ENCODE measurements at regions not wholly inside any gene's neighbourhood (a gene's known extent, or its start where the extent isn't known, plus 50 kb on each side); places are given as distances from the start of the nearest gene placed in this dataset.

DNA sequence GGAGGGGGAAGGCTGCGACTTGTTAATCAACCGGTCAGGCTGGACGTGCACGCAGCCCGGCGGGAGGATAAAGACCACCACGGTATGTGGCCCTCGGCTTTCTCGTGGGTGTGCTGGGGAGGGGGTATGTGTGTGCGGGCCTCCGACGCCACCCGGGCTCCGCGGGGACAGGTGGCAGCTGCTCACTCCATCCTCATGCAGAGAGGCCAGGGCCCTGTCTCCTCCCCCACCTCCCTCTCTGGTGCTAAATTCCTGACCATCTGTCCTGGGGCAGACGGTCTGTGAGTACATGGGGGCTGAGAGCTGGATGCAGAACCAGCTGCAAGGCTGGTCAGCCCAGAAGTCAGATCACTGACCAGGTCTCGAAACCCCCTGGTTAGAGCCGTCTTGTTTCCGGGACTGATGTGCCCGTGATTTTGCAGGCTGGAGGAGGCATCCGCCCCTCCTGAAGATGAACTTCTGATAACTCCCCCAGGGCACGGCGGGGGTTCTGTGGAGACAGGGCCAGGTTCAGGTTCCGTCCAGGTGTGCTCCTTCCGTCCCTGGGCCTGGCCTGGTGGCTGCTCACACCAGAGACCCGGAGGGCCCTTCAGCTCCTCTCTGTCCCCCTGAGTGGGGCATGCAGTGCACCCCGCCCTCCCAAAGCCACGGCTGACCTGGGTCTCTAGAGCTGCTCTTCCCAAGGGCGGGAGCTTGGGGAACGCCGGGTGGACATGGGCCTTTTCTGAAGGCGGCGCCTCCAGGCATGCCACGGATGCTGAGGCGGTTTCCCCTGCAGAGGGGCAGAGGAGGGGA is 1119.7 kb downstream of the BRD1 start:
- no peak overlapping the region for H2AFZ ChIP-seq (replicated peaks; ENCODE audit: low read length, poor library complexity)
- no peak overlapping the region for H2BK15ac ChIP-seq (ENCODE audit: low read depth, low read length)
- intact Hi-C loops (cut with micrococcal nuclease) (no loop called here), dilution Hi-C loops (cut with HindIII; ENCODE audit: low sequenced_read_pairs, unreplicated experiment) (no loop called here), in situ Hi-C loops (cut with MboI; ENCODE audit: low sequenced_read_pairs) (no loop called here)
- H3K4me3 ChIP-seq (ENCODE audit: insufficient read depth, low read depth, low read length): no peak overlapping the region
- no peak overlapping the region for H2BK5ac ChIP-seq (ENCODE audit: low read depth, low read length, poor library complexity, severe bottlenecking)
- H3K36me3 ChIP-seq (ENCODE audit: control insufficient read depth, insufficient read depth, low read length): no peaks in the 10 kb centered on the region
- no peak overlapping the region for H4K5ac ChIP-seq (ENCODE audit: low read depth, low read length)
- no peak overlapping the region for H3K56ac ChIP-seq (ENCODE audit: extremely low read depth, insufficient read depth, low read length)
- no peak overlapping the region for H2AK5ac ChIP-seq (ENCODE audit: low read depth, low read length)
- H3K79me1 ChIP-seq (ENCODE audit: low read depth in 1 of 2, low read length in 2 of 2): no peaks in the 10 kb centered on the region
- no peak overlapping the region for H2BK20ac ChIP-seq (ENCODE audit: low read depth, low read length)
- H3K4me2 ChIP-seq (ENCODE audit: low read depth, low read length): no peak overlapping the region
- no peaks in the 10 kb centered on the region for H4K20me1 ChIP-seq (ENCODE audit: insufficient read depth, low read length)
- ChIA-PET CTCF (no interaction called here), POLR2A (ENCODE audit: unreplicated experiment) (no interaction called here)
- no peak for TF ChIP-seq BHLHE40 (IDR thresholded peaks at IDR 0.05; ENCODE audit: low read depth, low read length)
- TF ChIP-seq, protein P1, sequence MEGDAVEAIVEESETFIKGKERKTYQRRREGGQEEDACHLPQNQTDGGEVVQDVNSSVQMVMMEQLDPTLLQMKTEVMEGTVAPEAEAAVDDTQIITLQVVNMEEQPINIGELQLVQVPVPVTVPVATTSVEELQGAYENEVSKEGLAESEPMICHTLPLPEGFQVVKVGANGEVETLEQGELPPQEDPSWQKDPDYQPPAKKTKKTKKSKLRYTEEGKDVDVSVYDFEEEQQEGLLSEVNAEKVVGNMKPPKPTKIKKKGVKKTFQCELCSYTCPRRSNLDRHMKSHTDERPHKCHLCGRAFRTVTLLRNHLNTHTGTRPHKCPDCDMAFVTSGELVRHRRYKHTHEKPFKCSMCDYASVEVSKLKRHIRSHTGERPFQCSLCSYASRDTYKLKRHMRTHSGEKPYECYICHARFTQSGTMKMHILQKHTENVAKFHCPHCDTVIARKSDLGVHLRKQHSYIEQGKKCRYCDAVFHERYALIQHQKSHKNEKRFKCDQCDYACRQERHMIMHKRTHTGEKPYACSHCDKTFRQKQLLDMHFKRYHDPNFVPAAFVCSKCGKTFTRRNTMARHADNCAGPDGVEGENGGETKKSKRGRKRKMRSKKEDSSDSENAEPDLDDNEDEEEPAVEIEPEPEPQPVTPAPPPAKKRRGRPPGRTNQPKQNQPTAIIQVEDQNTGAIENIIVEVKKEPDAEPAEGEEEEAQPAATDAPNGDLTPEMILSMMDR (conservative IDR thresholded peaks at IDR 0.05; ENCODE audit: low read depth, low read length): no peak
- no peak for TF ChIP-seq RCOR1 (IDR thresholded peaks at IDR 0.05; ENCODE audit: insufficient replicate concordance, low read length)
- TF ChIP-seq CEBPB (IDR thresholded peaks at IDR 0.05; ENCODE audit: low read depth, low read length): no peak
- TF ChIP-seq, protein P2, sequence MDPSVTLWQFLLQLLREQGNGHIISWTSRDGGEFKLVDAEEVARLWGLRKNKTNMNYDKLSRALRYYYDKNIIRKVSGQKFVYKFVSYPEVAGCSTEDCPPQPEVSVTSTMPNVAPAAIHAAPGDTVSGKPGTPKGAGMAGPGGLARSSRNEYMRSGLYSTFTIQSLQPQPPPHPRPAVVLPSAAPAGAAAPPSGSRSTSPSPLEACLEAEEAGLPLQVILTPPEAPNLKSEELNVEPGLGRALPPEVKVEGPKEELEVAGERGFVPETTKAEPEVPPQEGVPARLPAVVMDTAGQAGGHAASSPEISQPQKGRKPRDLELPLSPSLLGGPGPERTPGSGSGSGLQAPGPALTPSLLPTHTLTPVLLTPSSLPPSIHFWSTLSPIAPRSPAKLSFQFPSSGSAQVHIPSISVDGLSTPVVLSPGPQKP (IDR thresholded peaks at IDR 0.05; ENCODE audit: borderline replicate concordance, low read depth, low read length): no peak
- no peak for TF ChIP-seq NFE2L2 (IDR thresholded peaks at IDR 0.05; ENCODE audit: low read depth, low read length)
- TF ChIP-seq, protein P3, sequence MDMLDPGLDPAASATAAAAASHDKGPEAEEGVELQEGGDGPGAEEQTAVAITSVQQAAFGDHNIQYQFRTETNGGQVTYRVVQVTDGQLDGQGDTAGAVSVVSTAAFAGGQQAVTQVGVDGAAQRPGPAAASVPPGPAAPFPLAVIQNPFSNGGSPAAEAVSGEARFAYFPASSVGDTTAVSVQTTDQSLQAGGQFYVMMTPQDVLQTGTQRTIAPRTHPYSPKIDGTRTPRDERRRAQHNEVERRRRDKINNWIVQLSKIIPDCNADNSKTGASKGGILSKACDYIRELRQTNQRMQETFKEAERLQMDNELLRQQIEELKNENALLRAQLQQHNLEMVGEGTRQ (IDR thresholded peaks at IDR 0.05; ENCODE audit: low read depth, low read length): no peak
- no peak for TF ChIP-seq MXI1 (IDR thresholded peaks at IDR 0.05; ENCODE audit: borderline replicate concordance, low read depth, low read length)
- no peak for TF ChIP-seq CHD1 (IDR thresholded peaks at IDR 0.05; ENCODE audit: low read depth, low read length)
- no peak for TF ChIP-seq RAD21 (IDR thresholded peaks at IDR 0.05; ENCODE audit: low read length)
- TF ChIP-seq SMC3 (IDR thresholded peaks at IDR 0.05; ENCODE audit: low read depth, low read length): no peak
- TF ChIP-seq POLR2A (IDR thresholded peaks at IDR 0.05; ENCODE audit: low read depth, low read length): no peak
- TF ChIP-seq FOS (IDR thresholded peaks at IDR 0.05; ENCODE audit: low read depth, low read length): no peak
- no peak for TF ChIP-seq MAZ (IDR thresholded peaks at IDR 0.05; ENCODE audit: borderline replicate concordance, low read depth, low read length)
- no peak for TF ChIP-seq RFX5 (IDR thresholded peaks at IDR 0.05; ENCODE audit: low read depth, low read length)
- TF ChIP-seq MAFK (IDR thresholded peaks at IDR 0.05; ENCODE audit: low read depth, low read length): no peak
- H2BK120ac ChIP-seq (ENCODE audit: low read depth, low read length): no peak overlapping the region
- no peak overlapping the region for H3K27ac ChIP-seq (ENCODE audit: insufficient read depth, low read length)
- no peak for DNase-seq
- no peaks in the 10 kb centered on the region for H3K9me1 ChIP-seq (ENCODE audit: insufficient read depth, low read length)
- no TSS peak for BruUV-seq (replicated peaks)
- H3K4me1 ChIP-seq (ENCODE audit: control insufficient read depth, insufficient read depth, low read length): no peaks in the 10 kb centered on the region
- 73% methylated on average over 14 of the region's 35 CpGs; no CpG with 5 or more reads in 1 of the 2 experiments for WGBS, 2 experiments (ENCODE audit: extremely low coverage in 2 of 2, insufficient read length in 1 of 2)
- H3K27me3 ChIP-seq (ENCODE audit: control insufficient read depth, insufficient read depth, low read length): no peaks in the 10 kb centered on the region
- no peak overlapping the region for H4K91ac ChIP-seq (ENCODE audit: insufficient read depth, low read depth, low read length)
- no peak overlapping the region for H3K9ac ChIP-seq (ENCODE audit: low read depth, low read length)
- no peak overlapping the region for H3K18ac ChIP-seq (ENCODE audit: low read depth, low read length)
- H4K8ac ChIP-seq (ENCODE audit: low read depth in 2 of 2, low read length in 2 of 2): no peak overlapping the region
- no peak overlapping the region for H3K14ac ChIP-seq (replicated peaks; ENCODE audit: low read depth, low read length)
- no peak overlapping the region for H3K23ac ChIP-seq (ENCODE audit: low read depth, low read length)
- no peak for ATAC-seq (ENCODE audit: low read depth)
- no peak overlapping the region for H3K4ac ChIP-seq (ENCODE audit: low read depth, low read length)
- H3K9me3 ChIP-seq (ENCODE audit: control insufficient read depth, insufficient read depth, low read length): peaks cover 79% of the 10 kb centered on the region
- H2AK9ac ChIP-seq (replicated peaks; ENCODE audit: low read depth, low read length, poor library complexity): no peak overlapping the region

All from IMR-90 (cell line).